Islet of Langerhans (tissue), 1 donor: ENCODE measurements at regions not wholly inside any gene's neighbourhood (a gene's known extent, or its start where the extent isn't known, plus 50 kb on each side); places are given as distances from the start of the nearest gene placed in this dataset.
"Not testable (repeated sequence)": the region's sequence is repeated elsewhere in the genome, so short reads cannot be mapped to it uniquely, and the experiment has no call there.

Source experiments
- FAIRE-seq: peaks from one replicate; lab custom pipeline; 2011; peaks lifted over from hg19 to GRCh38; lab: Jason Lieb, UNC

DNA sequence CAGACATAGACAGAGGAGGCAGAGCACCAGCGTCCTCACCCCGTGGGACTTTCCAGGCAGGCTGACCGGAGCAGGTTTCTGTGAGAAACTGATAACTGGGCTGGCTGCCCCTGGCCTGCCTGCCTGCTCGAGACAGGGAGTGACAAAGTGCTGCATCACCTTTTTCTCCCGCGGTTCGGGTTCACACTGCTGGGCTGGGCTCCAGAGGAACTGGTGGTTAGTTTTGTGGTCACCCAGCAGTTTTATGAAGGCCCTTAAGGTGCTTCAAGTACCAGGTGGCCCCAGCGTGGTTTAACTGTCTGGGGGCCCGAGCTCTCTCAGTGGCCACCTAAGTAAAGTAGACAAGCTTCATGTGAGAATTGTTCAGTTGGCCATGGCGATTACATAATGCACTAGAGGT lies 1073.6 kb downstream of the BCL11B start:
- FAIRE-seq = no peak

GRCh38 chr14:98200601-98201000 lies 1071.4 kb downstream of the BCL11B start:
- no peak for FAIRE-seq

- FAIRE-seq = no peak
Measured at GRCh38 chr14:98203421-98203820, 1068.6 kb downstream of the BCL11B start.

DNA sequence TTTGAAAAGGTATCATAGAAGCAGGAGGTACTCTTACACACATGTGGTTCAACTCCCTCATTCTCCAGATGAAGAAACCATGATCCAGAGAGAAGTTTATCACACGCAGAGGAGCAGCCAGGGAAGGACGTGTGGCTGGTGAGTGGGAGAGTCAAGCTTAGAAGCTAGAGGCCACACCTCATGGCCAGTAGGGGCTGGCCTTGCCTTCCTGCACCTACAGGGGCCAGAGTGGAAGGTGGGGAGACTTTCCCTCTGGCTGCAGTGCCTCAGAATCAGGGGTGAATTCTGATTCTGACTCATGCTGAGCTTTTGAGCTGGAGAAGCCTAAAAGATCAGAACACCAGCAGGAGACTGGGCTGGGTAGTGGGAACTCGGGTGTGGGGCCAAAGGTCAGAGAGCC lies 1067.9 kb downstream of the BCL11B start:
- FAIRE-seq = no peak

GRCh38 chr14:98207415-98207814 lies 1064.6 kb downstream of the BCL11B start:
- FAIRE-seq = no peak

GRCh38 chr14:98208211-98208611 lies 1063.8 kb downstream of the BCL11B start:
- FAIRE-seq = no peak

- FAIRE-seq = no peak
Measured at GRCh38 chr14:98208943-98209342, 1063.1 kb downstream of the BCL11B start.

DNA sequence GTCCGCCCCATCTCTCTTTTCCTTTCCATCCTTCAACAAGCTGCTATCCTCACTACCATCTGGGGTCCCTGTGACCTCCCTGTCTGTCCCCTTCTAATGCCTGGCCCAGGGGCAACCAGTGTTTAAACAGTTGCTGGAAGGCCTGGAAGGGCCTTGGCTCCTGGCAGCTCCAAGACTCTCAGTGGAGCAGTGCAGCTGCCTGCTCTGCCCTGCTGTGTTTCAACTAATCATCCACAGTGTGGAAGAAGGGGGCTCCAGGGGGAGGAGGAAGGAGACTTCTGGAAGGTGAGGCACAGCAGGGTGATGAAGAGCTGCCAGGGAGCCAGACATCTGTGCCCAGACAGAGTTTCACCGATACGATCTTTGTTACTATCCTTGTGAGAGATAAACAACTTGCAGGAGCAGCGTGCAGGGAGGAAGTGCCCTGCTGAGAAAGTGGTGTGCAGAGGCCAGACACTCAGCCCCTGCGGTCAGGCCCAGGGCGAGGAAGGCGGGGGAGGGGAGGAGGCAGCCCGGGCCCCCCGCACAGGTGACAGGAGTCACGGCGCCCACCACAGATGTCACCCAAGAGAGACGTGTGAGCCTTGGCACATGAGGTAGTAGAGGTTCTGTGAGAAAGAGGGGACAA lies 1061.8 kb downstream of the BCL11B start:
- FAIRE-seq = no peak

DNA sequence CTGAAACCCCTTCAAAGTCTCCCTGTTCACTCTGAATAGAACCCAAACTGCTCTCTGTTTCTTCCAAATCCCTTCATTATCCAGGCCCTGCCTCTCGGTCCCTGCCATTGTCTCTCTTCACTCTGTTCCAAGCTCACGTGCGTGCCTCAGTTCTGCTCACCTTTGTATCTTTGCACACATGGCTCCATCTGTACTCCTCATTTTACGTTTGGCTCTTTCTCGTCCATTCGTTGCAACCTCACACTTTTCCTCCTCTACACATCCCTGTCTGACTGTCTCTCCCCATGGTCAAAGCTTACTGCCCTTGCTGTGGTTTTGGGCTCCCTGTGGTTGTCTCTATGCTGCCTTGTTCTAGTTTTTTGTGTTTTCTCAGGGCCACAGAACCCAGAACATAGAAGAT lies 1054.5 kb downstream of the BCL11B start:
- FAIRE-seq = no peak

GRCh38 chr14:98218218-98218617 lies 1053.8 kb downstream of the BCL11B start:
- no peak for FAIRE-seq

- FAIRE-seq = no peak
Measured at GRCh38 chr14:98219638-98220037, 1052.4 kb downstream of the BCL11B start.

- FAIRE-seq = no peak
Measured at GRCh38 chr14:98223106-98223505, 1048.9 kb downstream of the BCL11B start.

- not testable (repeated sequence) for FAIRE-seq
Measured at GRCh38 chr14:98223710-98224109, 1048.3 kb downstream of the BCL11B start.

GRCh38 chr14:98226411-98226810 lies 1045.6 kb downstream of the BCL11B start:
- FAIRE-seq = no peak

DNA sequence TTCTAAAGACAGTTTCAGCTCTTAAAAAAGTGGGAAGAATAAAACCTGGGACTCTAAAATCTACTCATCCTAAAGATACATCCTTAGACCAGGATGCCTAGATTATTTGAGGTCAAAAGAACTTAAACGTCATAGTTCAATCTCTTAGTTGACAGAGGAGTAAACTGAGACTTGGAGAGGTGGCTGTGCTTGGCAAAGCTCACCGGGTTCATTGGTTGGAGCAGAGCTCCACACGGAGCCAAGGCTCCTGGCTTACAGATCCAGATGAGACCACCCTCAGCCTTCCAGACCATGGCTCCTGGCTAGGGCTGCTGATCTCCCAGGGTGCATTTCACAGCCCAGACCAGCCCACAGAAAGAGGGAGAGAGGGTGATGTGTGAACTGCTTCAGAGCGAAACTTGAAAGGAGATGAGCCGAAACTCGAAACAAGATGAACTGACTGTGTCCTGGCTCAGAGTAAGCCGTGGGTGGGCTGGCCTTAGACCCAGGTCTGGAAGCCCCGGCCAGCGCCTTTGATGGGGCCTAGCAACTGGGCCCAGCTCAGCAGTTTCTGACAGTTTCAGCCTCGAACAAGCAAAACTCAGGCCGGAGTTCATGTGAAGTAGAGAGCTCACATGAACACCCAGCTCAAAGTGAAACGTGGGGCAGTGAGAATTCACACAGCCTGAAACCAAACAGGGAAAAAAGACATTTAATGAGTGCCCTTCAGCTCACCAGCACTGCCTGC lies 1044.8 kb downstream of the BCL11B start:
- no peak for FAIRE-seq

DNA sequence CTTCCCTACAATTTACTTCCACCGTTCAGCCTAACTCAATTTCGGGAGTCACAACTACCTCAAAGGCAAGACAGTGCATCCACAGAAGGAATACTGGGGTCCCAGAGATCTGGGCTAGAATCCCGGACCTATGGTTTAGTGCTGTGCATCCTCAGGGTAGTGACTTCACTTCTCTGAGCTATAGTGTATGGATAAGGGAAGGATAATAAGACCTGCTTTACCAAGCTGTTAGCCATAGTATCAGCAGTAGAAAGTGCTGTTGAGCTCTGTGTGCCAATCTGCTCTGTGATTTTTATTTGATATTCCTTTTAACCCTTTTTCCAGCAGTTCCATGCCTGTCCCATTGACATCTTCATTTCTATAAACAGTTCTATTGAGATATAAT lies 1044.3 kb downstream of the BCL11B start:
- no peak for FAIRE-seq

GRCh38 chr14:98229656-98230366 lies 1042.2 kb downstream of the BCL11B start:
- FAIRE-seq = no peak

- FAIRE-seq = no peak
Measured at GRCh38 chr14:98230411-98230810, 1041.6 kb downstream of the BCL11B start.

GRCh38 chr14:98231210-98231609 lies 1040.8 kb downstream of the BCL11B start:
- FAIRE-seq = no peak

DNA sequence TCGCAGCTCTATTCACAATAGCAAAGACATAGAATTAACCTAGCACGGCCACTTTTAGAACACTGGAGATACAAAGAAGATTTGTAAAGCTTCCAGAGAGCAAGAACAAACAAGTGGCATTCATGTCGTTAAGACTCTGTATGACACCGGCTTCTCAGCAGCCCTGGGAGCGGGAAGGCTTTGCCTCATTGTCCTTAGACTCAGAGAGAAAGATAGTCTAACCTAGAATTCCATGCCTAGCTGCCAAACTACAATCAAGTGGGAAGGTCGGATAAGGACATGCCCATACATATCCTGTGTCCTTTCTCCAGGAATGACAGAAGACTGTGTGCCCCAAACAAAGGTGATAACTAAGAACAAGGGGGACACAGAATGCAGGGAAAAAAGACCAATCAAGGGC lies 1038.3 kb downstream of the BCL11B start:
- no peak for FAIRE-seq

DNA sequence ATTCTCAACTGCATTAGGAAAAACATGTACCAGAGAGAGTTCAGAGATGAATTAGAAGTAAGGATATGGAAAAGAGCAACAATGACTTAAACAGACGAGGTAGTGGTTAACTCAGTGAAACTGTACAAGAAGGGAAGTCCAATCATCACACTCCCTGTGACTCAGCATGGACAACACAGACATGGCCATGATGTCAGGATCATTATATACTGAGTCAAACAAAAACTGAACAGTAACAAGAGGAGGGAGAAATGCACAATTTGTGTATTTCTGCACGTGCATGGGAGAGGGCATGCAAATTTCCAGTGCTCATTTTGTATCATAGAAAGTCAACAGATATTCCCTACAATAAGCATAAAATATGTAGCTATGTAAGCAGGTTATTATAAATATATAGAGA lies 1037.8 kb downstream of the BCL11B start:
- FAIRE-seq = no peak

DNA sequence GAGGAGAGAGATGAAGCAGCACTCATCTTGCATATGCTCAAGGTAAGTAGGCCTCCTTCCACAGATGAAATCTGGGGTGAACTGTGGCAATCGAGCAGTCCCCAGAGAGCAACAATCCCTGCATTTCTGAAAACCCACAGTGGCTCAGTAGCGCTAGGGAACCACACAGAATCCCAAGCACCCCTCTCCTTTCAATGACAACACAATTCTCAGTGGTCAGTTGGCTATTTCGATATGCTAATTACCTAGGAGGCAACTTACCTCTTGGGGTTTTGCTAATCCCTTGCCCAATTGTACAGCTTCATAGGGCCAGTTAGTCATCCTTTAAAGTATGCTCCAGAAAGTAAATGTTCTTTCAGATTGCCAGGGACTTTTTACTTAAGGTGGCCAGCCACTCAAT lies 1035.7 kb downstream of the BCL11B start:
- no peak for FAIRE-seq

- no peak for FAIRE-seq
Measured at GRCh38 chr14:98237939-98238338, 1034.1 kb downstream of the BCL11B start.

DNA sequence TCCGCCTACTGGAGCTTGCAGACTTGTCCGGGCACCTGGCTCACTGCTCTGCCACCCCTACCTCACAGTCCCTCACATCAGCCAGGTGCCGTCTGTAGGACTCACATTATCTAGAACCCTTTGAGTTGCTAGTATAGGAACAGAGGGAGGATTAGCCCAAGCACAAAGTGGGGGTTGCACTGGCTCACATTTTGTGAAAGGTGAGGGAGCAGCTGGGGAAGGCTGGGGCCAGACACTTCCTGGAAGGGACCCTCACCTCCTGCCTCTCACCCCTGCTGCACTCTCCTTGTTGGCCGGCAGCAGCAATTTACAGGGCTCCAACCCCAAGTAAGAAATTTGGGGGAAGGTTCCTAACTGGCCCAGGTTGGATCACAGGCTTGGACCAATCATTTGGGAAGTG lies 1031.6 kb downstream of the BCL11B start:
- FAIRE-seq = no peak
